ENCODE measurements at regions not wholly inside any gene's neighbourhood (a gene's known extent, or its start where the extent isn't known, plus 50 kb on each side); places are given as distances from the start of the nearest gene placed in this dataset.

- WGBS (ENCODE audit: low lambda C conversion rate, missing lambda C conversion rate): 89% methylated on average over 2 of the region's 2 CpGs
- H4K20me1 ChIP-seq (ENCODE audit: insufficient read depth, poor library complexity, severe bottlenecking): no peaks in the 10 kb centered on the region
- no peaks in the 10 kb centered on the region for H3K9me3 ChIP-seq (ENCODE audit: low read depth)
- no peak overlapping the region for H3K4me2 ChIP-seq
- no peak for TF ChIP-seq EZH2 (IDR thresholded peaks at IDR 0.05; ENCODE audit: borderline replicate concordance)
- no peak for TF ChIP-seq EZH2phosphoT487 (IDR thresholded peaks at IDR 0.05; ENCODE audit: low read depth, severe bottlenecking, unreplicated experiment)
- TF ChIP-seq CTCF (IDR thresholded peaks at IDR 0.05; ENCODE audit: poor library complexity): no peak
- no peaks in the 10 kb centered on the region for H3K79me2 ChIP-seq
- H3K36me3 ChIP-seq (replicated peaks; ENCODE audit: insufficient read depth, low read depth): no peaks in the 10 kb centered on the region
- no peaks in the 10 kb centered on the region for H3K27me3 ChIP-seq
- H3K27ac ChIP-seq: no peak overlapping the region
- H3K4me3 ChIP-seq: no peak overlapping the region
- DNase-seq (ENCODE audit: low spot score): no peak
- H3K9me2 ChIP-seq (replicated peaks; ENCODE audit: insufficient read depth): no peaks in the 10 kb centered on the region
- no peak overlapping the region for H2AFZ ChIP-seq
- H3K4me1 ChIP-seq (ENCODE audit: insufficient read depth): no peaks in the 10 kb centered on the region
These were observed 417.0 kb upstream of the MEF2C start for GRCh38 chr5:89299998-89300397.

GRCh38 chr5:89297066-89297465 is 414.1 kb upstream of the MEF2C start:
- Histone ChIP-seq H3K27ac (no peak overlapping the region), H3K36me3 (replicated peaks; ENCODE audit: insufficient read depth, low read depth) (no peaks in the 10 kb centered on the region), H3K4me2 (no peak overlapping the region), H4K20me1 (ENCODE audit: insufficient read depth, poor library complexity, severe bottlenecking) (no peaks in the 10 kb centered on the region), H3K27me3 (no peaks in the 10 kb centered on the region), H3K9me3 (ENCODE audit: low read depth) (no peaks in the 10 kb centered on the region), H3K79me2 (no peaks in the 10 kb centered on the region), H2AFZ (no peak overlapping the region), H3K4me1 (ENCODE audit: insufficient read depth) (no peaks in the 10 kb centered on the region), H3K4me3 (no peak overlapping the region), H3K9me2 (replicated peaks; ENCODE audit: insufficient read depth) (no peaks in the 10 kb centered on the region)
- 95% methylated on average over 1 of the region's 1 CpG for WGBS (ENCODE audit: low lambda C conversion rate, missing lambda C conversion rate)
- TF ChIP-seq EZH2 (IDR thresholded peaks at IDR 0.05; ENCODE audit: borderline replicate concordance): no peak
- no peak for TF ChIP-seq EZH2phosphoT487 (IDR thresholded peaks at IDR 0.05; ENCODE audit: low read depth, severe bottlenecking, unreplicated experiment)
- no peak for TF ChIP-seq CTCF (IDR thresholded peaks at IDR 0.05; ENCODE audit: poor library complexity)
- no peak for DNase-seq (ENCODE audit: low spot score)

GRCh38 chr5:89293810-89294209 is 410.8 kb upstream of the MEF2C start:
- H3K4me3 ChIP-seq: no peak overlapping the region
- H3K9me2 ChIP-seq (replicated peaks; ENCODE audit: insufficient read depth): no peaks in the 10 kb centered on the region
- no peak overlapping the region for H3K27ac ChIP-seq
- H3K27me3 ChIP-seq: no peaks in the 10 kb centered on the region
- 46% methylated on average over 2 of the region's 2 CpGs for WGBS (ENCODE audit: low lambda C conversion rate, missing lambda C conversion rate)
- no peak overlapping the region for H3K4me2 ChIP-seq
- no peaks in the 10 kb centered on the region for H4K20me1 ChIP-seq (ENCODE audit: insufficient read depth, poor library complexity, severe bottlenecking)
- no peak for DNase-seq (ENCODE audit: low spot score)
- no peak overlapping the region for H2AFZ ChIP-seq
- H3K4me1 ChIP-seq (ENCODE audit: insufficient read depth): no peaks in the 10 kb centered on the region
- H3K79me2 ChIP-seq: no peaks in the 10 kb centered on the region
- H3K9me3 ChIP-seq (ENCODE audit: low read depth): no peaks in the 10 kb centered on the region
- no peak for TF ChIP-seq CTCF (IDR thresholded peaks at IDR 0.05; ENCODE audit: poor library complexity)
- TF ChIP-seq EZH2 (IDR thresholded peaks at IDR 0.05; ENCODE audit: borderline replicate concordance): no peak
- no peak for TF ChIP-seq EZH2phosphoT487 (IDR thresholded peaks at IDR 0.05; ENCODE audit: low read depth, severe bottlenecking, unreplicated experiment)
- H3K36me3 ChIP-seq (replicated peaks; ENCODE audit: insufficient read depth, low read depth): no peaks in the 10 kb centered on the region

- H4K20me1 ChIP-seq (ENCODE audit: insufficient read depth, poor library complexity, severe bottlenecking): no peaks in the 10 kb centered on the region
- no peaks in the 10 kb centered on the region for H3K4me1 ChIP-seq (ENCODE audit: insufficient read depth)
- no peak overlapping the region for H3K4me2 ChIP-seq
- 78% methylated on average over 2 of the region's 2 CpGs for WGBS (ENCODE audit: low lambda C conversion rate, missing lambda C conversion rate)
- no peak overlapping the region for H2AFZ ChIP-seq
- no peak overlapping the region for H3K4me3 ChIP-seq
- no peak overlapping the region for H3K27ac ChIP-seq
- no peak for DNase-seq (ENCODE audit: low spot score)
- TF ChIP-seq CTCF (IDR thresholded peaks at IDR 0.05; ENCODE audit: poor library complexity): no peak
- TF ChIP-seq EZH2 (IDR thresholded peaks at IDR 0.05; ENCODE audit: borderline replicate concordance): no peak
- H3K79me2 ChIP-seq: no peaks in the 10 kb centered on the region
- no peaks in the 10 kb centered on the region for H3K36me3 ChIP-seq (replicated peaks; ENCODE audit: insufficient read depth, low read depth)
- no peaks in the 10 kb centered on the region for H3K9me3 ChIP-seq (ENCODE audit: low read depth)
- no peaks in the 10 kb centered on the region for H3K27me3 ChIP-seq
- no peaks in the 10 kb centered on the region for H3K9me2 ChIP-seq (replicated peaks; ENCODE audit: insufficient read depth)
These were observed 409.5 kb upstream of the MEF2C start for GRCh38 chr5:89292487-89292886.
